ENCODE measurements at regions not wholly inside any gene's neighbourhood (a gene's known extent, or its start where the extent isn't known, plus 50 kb on each side); places are given as distances from the start of the nearest gene placed in this dataset.

- H3K4me1 ChIP-seq, result no peaks in the 10 kb centered on the region
- H3K36me3 ChIP-seq, result no peaks in the 10 kb centered on the region
- H3K27ac ChIP-seq, result no peak overlapping the region
- H3K4me3 ChIP-seq, result no peak overlapping the region
- no peak for TF ChIP-seq POLR2A (IDR thresholded peaks at IDR 0.05)
- TF ChIP-seq CTCF (IDR thresholded peaks at IDR 0.05), result no peak
- no peak for TF ChIP-seq EP300 (IDR thresholded peaks at IDR 0.05)
- DNase-seq (ENCODE audit: low spot score in 2 of 2), result no peak
- 90 to 96% methylated on average over 2 of the region's 2 CpGs for WGBS, 2 donors
- no peaks in the 10 kb centered on the region for H3K27me3 ChIP-seq
- H3K9me3 ChIP-seq, result no peaks in the 10 kb centered on the region
Measured at GRCh38 chr4:141797966-141798365, 161.6 kb downstream of the IL15 start.

GRCh38 chr4:141801558-141801957, 165.2 kb downstream of the IL15 start:
- Histone ChIP-seq H3K9me3 (no peaks in the 10 kb centered on the region), H3K27me3 (no peaks in the 10 kb centered on the region), H3K4me3 (no peak overlapping the region), H3K27ac (no peak overlapping the region), H3K36me3 (no peaks in the 10 kb centered on the region), H3K4me1 (no peaks in the 10 kb centered on the region)
- no peak for DNase-seq (ENCODE audit: low spot score in 2 of 2)
- TF ChIP-seq EP300 (IDR thresholded peaks at IDR 0.05) (no peak), POLR2A (IDR thresholded peaks at IDR 0.05) (no peak), CTCF (IDR thresholded peaks at IDR 0.05) (no peak)
- 61 to 84% methylated on average over 3 of the region's 3 CpGs for WGBS, 2 donors

GRCh38 chr4:141802333-141802732, 165.9 kb downstream of the IL15 start:
- WGBS, 2 donors, result 32 to 35% methylated on average over 1 of the region's 1 CpG
- Histone ChIP-seq H3K9me3 (no peaks in the 10 kb centered on the region), H3K27me3 (no peaks in the 10 kb centered on the region), H3K27ac (no peak overlapping the region), H3K36me3 (no peaks in the 10 kb centered on the region), H3K4me3 (no peak overlapping the region), H3K4me1 (no peaks in the 10 kb centered on the region)
- no peak for TF ChIP-seq CTCF (IDR thresholded peaks at IDR 0.05)
- TF ChIP-seq POLR2A (IDR thresholded peaks at IDR 0.05), result no peak
- TF ChIP-seq EP300 (IDR thresholded peaks at IDR 0.05), result no peak
- DNase-seq (ENCODE audit: low spot score in 2 of 2), result no peak

GRCh38 chr4:141804836-141805235, 168.5 kb downstream of the IL15 start:
- no peaks in the 10 kb centered on the region for H3K9me3 ChIP-seq
- DNase-seq (ENCODE audit: low spot score in 2 of 2), result no peak
- TF ChIP-seq CTCF (IDR thresholded peaks at IDR 0.05) (no peak), EP300 (IDR thresholded peaks at IDR 0.05) (no peak), POLR2A (IDR thresholded peaks at IDR 0.05) (no peak)
- H3K4me1 ChIP-seq, result no peaks in the 10 kb centered on the region
- 93 to 97% methylated on average over 1 of the region's 1 CpG for WGBS, 2 donors
- peaks cover 0 to 5% of the 10 kb centered on the region in 2 donors for H3K27me3 ChIP-seq
- no peaks in the 10 kb centered on the region for H3K36me3 ChIP-seq
- H3K27ac ChIP-seq, result no peak overlapping the region
- no peak overlapping the region for H3K4me3 ChIP-seq

- Histone ChIP-seq H3K9me3 (no peaks in the 10 kb centered on the region), H3K27ac (no peak overlapping the region), H3K4me1 (no peaks in the 10 kb centered on the region), H3K27me3 (peaks cover 0 to 5% of the 10 kb centered on the region in 2 donors), H3K36me3 (no peaks in the 10 kb centered on the region), H3K4me3 (no peak overlapping the region)
- 77 to 78% methylated on average over 4 of the region's 4 CpGs for WGBS, 2 donors
- DNase-seq (ENCODE audit: low spot score in 2 of 2), result no peak
- TF ChIP-seq POLR2A (IDR thresholded peaks at IDR 0.05) (no peak), CTCF (IDR thresholded peaks at IDR 0.05) (no peak), EP300 (IDR thresholded peaks at IDR 0.05) (no peak)
Measured at GRCh38 chr4:141807103-141807891, 170.9 kb downstream of the IL15 start.
